ENCODE measurements at regions not wholly inside any gene's neighbourhood (a gene's known extent, or its start where the extent isn't known, plus 50 kb on each side); places are given as distances from the start of the nearest gene placed in this dataset.

DNA sequence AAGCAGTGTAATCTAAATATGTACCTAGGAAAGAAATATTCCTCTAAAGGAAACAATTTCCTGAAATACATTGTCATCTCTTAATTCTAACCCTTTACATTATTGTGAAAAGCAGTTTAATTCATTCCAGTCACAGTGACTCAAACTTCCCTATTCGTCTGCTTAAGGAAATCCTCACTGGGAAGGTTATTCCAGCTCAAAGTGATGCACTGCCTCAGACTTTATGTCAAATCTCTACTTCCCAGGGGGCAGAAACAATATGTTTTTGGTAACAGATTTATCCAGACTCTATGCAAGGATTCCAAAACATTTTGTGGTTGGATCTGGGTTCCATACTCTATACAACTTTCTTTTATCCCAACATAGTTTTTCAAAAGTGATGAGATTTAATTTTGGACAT lies 145.2 kb downstream of the NTMT2 start:
- Mint-ChIP-seq H3K9me3 (peaks cover 0 to 7% of the 10 kb centered on the region in 2 donors), H3K27me3 (peaks cover 28% of the 10 kb centered on the region), H3K4me1 (no peaks in the 10 kb centered on the region), H3K27ac (no peak overlapping the region), H3K4me3 (no peak overlapping the region)
- ATAC-seq (no peak), DNase-seq (no peak)

DNA sequence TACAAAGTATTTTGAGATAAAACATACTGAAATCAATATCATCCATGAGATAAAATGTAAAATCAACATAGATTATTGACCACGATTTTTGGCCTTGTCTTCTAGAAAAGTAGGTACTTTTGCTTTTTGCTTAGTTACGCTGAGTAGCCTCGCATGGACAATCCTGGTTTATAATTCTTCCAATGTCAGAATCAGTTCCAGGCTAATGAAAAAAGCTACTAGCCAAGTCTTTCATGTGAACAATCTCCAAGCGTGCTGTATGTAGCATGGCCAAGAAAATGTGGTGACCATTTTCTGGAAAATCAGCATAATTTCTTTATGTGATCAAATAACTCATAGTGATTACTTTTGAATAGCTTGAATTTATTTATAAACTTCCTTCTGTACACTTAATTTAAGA lies 145.8 kb downstream of the NTMT2 start:
- no peak for ATAC-seq
- Mint-ChIP-seq H3K4me3 (no peak overlapping the region), H3K27me3 (peaks cover 32% of the 10 kb centered on the region), H3K27ac (no peak overlapping the region), H3K4me1 (no peaks in the 10 kb centered on the region), H3K9me3 (peaks cover 0 to 7% of the 10 kb centered on the region in 2 donors)
- no peak for DNase-seq

DNA sequence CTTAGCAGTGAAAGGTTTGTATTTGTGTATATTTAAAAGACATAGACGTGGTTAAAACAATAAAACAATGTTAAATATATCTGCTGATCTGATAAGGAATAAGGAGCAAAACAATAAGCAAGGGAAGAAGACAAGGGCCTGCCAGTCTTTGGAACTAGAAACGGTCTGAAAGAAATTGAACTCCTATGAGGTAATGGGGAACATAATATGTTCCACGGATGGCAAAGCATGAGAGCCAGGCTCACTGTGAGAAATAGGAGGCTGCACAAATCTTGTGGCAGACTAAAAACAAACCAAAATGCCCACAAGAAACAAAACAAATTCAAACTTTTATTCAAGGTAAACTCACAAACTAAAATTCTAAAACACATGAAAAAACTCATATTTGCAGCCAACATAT lies 150.5 kb downstream of the NTMT2 start:
- H3K9me3 Mint-ChIP-seq, result no peaks in the 10 kb centered on the region
- ATAC-seq (no peak), DNase-seq (no peak)
- H3K27ac Mint-ChIP-seq, result no peak overlapping the region
- H3K4me3 Mint-ChIP-seq, result no peak overlapping the region
- H3K4me1 Mint-ChIP-seq, result no peaks in the 10 kb centered on the region
- H3K27me3 Mint-ChIP-seq, result peaks cover 8% of the 10 kb centered on the region

DNA sequence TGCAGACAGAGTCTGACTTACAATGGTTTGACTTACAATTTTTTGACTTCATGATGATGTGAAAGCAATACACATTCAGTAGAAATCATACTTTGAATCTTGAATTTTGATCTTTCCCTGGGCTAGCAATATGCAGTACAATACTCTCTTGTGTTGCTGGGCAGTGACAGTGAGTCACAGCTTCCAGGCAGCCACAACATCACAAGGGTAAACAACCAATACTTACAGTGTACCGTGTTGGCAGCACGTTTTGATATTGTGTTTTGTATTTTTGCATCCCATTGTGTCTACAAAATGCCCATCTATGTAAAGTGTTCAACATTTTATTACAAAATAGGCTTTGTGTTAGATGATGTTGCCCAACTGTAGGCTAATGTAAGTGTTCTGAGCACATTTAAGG lies 150.9 kb downstream of the NTMT2 start:
- no peak overlapping the region for H3K4me3 Mint-ChIP-seq
- H3K27ac Mint-ChIP-seq, result no peak overlapping the region
- ATAC-seq (no peak), DNase-seq (no peak)
- H3K9me3 Mint-ChIP-seq, result no peaks in the 10 kb centered on the region
- H3K4me1 Mint-ChIP-seq, result no peaks in the 10 kb centered on the region
- peaks cover 8% of the 10 kb centered on the region for H3K27me3 Mint-ChIP-seq

DNA sequence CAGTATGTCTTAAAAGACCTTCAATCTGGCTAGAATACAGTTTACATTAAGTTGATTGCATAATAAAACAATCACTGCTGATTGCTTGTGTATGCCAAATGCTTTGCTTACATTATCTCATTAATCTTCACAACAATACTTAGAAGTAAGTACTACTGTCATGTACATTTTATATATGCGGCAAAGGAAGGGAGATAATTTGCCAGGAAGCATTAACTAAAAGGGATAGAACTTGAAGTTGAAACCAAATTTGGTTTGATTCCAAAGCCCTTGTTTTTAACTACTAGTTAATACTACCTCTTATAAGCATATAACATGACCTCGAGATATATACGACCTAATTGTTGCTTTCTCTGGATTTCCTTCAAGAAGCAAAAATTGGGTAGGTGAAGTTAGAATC lies 155.8 kb downstream of the NTMT2 start:
- Mint-ChIP-seq H3K9me3 (no peaks in the 10 kb centered on the region), H3K27me3 (peaks cover 3% of the 10 kb centered on the region), H3K4me1 (no peaks in the 10 kb centered on the region), H3K27ac (no peak overlapping the region), H3K4me3 (no peak overlapping the region)
- ATAC-seq (no peak), DNase-seq (no peak)

DNA sequence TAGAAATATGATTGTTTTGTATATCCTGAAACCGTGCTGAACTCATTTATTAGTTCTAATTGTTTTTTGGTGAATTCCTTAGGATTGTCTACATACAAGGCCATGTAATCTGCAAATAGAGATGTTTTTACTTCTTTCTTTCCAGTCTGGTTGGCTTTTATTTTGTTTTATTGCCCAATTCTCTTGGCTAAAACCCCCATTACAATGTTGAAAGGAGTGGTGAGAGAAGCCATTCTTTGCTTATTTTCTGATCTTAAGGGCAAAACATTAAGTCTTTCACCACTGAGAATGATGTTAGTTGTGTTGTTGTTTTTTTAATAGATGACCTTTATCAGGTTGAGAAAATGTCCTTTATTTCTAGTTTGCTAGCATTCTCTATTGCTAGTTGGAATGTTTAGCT lies 157.3 kb downstream of the NTMT2 start:
- no peak for ATAC-seq
- no peak for DNase-seq
- no peak overlapping the region for H3K27ac Mint-ChIP-seq
- no peaks in the 10 kb centered on the region for H3K9me3 Mint-ChIP-seq
- H3K4me3 Mint-ChIP-seq, result no peak overlapping the region
- no peaks in the 10 kb centered on the region for H3K27me3 Mint-ChIP-seq
- no peaks in the 10 kb centered on the region for H3K4me1 Mint-ChIP-seq

DNA sequence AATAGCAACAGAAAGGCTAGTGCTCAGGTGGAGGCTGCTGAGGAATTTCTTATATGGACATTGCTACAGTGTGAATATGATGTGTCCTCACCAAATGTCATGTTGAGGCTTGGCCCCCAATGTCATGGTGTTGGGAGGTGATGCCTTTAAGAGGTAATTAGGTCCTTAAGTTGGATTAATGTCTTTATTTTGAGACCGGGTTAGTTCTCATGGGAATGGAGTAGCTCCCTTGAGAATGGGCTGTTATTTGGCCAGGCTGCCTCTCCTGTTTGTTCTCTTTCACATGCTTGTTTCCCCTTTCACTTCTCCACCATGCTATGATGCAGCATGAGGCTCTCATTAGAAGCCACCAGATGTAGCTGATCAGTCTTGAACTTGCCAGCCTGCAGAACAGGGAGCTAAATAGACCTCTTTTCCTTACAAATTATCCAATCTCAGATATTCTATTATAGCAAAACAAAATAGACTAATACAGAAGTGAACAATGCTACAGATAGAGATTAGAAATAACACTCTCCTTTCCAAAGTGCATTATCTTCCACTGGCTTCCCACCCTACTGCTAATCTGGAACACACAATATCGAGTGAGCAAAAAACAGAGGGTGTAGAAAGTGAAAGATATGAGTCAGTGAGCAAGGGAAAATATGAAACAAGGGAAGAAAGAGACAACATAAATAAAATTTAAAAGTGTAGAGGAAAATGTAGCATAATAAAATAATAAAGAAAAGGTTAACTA lies 160.2 kb downstream of the NTMT2 start:
- ATAC-seq (no peak), DNase-seq (no peak)
- no peak overlapping the region for H3K4me3 Mint-ChIP-seq
- no peaks in the 10 kb centered on the region for H3K27me3 Mint-ChIP-seq
- no peak overlapping the region for H3K27ac Mint-ChIP-seq
- no peaks in the 10 kb centered on the region for H3K9me3 Mint-ChIP-seq
- H3K4me1 Mint-ChIP-seq, result no peaks in the 10 kb centered on the region

DNA sequence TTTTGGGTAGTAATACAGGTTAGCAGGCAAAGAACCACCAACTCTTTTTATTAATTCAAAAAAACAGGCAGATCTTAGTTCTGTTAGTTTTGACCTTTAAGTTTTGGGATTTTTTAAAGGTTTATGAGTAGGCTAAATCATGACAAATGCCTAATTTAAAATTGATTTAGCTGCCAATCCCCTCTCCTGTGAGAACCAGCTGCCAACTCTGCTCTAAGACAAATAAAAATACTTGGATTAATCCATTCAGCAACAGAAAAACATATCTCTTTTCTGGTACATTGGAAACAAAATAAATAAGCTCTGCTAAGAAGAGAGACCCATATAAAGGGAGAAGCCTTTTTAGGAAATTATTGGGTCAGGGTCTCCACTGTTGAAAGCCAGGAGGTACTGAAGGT lies 160.8 kb downstream of the NTMT2 start:
- H3K4me1 Mint-ChIP-seq, result no peaks in the 10 kb centered on the region
- H3K27ac Mint-ChIP-seq, result peak overlapping the region in 1 of 2 donors; percentile 47
- DNase-seq (no peak), ATAC-seq (no peak)
- H3K4me3 Mint-ChIP-seq, result no peak overlapping the region
- H3K27me3 Mint-ChIP-seq, result no peaks in the 10 kb centered on the region
- H3K9me3 Mint-ChIP-seq, result no peaks in the 10 kb centered on the region

DNA sequence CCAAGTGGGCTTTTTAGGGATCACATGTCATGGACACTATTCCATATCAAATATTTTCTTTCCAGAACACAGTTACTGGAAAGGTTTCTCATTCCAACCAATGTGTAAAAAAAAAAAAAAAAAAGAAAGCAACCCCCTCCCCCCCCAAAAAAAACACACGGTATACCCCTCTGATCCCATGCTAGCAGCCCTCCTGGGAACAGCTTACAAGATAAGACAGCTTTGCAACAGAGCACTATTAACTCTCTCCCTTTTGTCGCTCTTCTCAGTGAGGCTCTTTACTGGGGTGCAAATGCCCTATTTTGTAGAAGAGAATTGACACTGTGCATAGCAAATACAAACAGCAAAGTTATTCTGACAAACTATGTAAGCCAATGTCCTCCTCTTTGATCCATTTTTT lies 161.2 kb downstream of the NTMT2 start:
- H3K27ac Mint-ChIP-seq, result no peak overlapping the region
- H3K9me3 Mint-ChIP-seq, result no peaks in the 10 kb centered on the region
- H3K4me3 Mint-ChIP-seq, result no peak overlapping the region
- DNase-seq (no peak), ATAC-seq (no peak)
- no peaks in the 10 kb centered on the region for H3K4me1 Mint-ChIP-seq
- H3K27me3 Mint-ChIP-seq, result no peaks in the 10 kb centered on the region

DNA sequence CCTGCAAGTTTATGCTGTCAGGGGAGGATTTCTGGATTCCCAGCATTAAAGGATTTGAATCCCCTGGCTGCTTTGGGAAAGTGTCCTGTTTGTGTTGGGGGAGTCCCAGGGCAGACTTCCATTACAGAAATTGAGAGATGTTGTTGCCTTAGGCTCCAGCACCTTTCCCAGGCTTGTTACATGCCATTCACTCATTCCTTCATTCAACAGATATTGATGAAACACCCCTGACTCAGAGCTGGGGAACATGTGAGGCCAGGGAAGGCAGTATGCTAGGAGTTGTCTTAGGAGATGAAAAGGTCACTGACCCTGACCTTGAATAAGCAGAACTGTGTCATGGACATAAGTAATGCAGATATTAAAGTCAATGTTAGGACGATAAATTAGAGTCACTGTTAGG lies 161.7 kb downstream of the NTMT2 start:
- DNase-seq (no peak), ATAC-seq (no peak)
- no peaks in the 10 kb centered on the region for H3K27me3 Mint-ChIP-seq

DNA sequence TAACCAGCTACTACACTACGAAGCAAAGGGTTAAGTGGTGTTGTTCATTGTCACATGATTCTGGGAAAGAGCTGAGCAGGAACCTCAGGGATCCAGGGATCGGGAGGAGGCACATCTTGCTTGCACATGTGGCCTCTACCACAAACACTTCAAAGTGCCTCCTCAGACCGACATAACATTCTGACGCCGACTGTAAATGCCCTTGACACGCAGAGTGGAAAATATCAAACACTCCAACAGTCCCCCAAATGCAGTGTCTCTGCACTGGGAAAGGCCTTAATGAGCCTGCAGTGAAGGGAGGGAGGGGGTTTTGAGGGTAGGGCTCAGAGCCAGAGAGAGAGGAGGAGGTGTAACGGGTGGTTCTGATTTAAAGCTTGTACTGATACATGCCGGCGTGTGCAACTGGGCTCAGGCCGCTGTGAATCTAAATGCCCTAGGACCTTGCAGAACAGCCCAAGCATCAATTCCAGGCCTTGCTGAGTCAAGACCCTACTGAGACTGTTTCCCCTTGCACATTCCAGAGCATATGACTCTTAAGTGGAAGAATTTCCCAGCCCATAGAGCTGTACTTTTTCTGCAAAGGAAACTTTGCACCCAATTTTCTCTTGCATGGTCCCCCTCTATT lies 163.7 kb downstream of the NTMT2 start:
- Mint-ChIP-seq H3K4me1 (no peaks in the 10 kb centered on the region), H3K27me3 (no peaks in the 10 kb centered on the region), H3K9me3 (no peaks in the 10 kb centered on the region), H3K27ac (no peak overlapping the region), H3K4me3 (no peak overlapping the region)
- no peak for DNase-seq
- no peak for ATAC-seq

More for the DNA sequence above, 161.7 kb downstream of the NTMT2 start:
- H3K4me1 Mint-ChIP-seq, result no peaks in the 10 kb centered on the region
- no peak overlapping the region for H3K27ac Mint-ChIP-seq
- H3K9me3 Mint-ChIP-seq, result no peaks in the 10 kb centered on the region
- no peak overlapping the region for H3K4me3 Mint-ChIP-seq

DNA sequence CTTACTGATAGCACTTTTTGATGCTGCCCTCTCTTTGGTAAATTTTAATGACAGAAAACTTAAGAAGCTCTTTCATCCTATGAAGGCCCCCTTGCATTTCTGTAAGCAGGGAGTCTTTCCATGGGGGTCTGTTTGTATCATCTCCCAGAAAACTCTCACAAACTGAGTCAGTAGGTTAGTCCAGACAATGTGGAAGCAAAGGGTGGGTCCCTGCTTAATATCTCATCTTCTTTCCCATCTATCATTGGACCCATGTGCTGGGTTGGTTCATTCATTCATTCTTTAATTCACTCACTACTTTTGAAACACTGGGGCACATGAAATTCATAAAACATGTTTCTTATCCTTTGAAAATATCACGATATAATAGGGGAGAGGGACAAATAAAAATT lies 164.3 kb downstream of the NTMT2 start:
- Mint-ChIP-seq H3K4me1 (no peaks in the 10 kb centered on the region), H3K4me3 (no peak overlapping the region), H3K9me3 (no peaks in the 10 kb centered on the region), H3K27ac (no peak overlapping the region), H3K27me3 (no peaks in the 10 kb centered on the region)
- no peak for ATAC-seq
- no peak for DNase-seq

DNA sequence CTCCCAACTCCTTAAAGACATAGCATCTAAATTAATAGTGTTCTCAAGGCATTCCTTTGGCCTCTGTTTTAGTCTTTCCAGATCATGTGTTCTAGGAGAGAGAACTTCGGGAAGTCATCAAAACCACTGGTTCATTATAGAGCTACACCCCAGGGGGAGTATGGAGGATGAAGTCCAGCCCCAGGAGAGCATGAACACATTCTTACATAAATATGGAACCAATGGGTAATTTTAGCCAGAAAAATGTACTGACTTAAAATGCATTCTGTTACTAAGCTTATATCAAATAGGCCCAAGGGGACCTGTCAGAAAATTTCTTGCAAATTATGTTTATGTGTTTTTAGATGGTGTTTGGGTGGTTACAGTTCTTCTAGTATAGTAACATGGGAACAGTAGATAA lies 165.2 kb downstream of the NTMT2 start:
- H3K27ac Mint-ChIP-seq, result no peak overlapping the region
- DNase-seq (no peak), ATAC-seq (no peak)
- H3K4me1 Mint-ChIP-seq, result no peaks in the 10 kb centered on the region
- H3K9me3 Mint-ChIP-seq, result no peaks in the 10 kb centered on the region
- no peak overlapping the region for H3K4me3 Mint-ChIP-seq
- peaks cover 9% of the 10 kb centered on the region for H3K27me3 Mint-ChIP-seq

DNA sequence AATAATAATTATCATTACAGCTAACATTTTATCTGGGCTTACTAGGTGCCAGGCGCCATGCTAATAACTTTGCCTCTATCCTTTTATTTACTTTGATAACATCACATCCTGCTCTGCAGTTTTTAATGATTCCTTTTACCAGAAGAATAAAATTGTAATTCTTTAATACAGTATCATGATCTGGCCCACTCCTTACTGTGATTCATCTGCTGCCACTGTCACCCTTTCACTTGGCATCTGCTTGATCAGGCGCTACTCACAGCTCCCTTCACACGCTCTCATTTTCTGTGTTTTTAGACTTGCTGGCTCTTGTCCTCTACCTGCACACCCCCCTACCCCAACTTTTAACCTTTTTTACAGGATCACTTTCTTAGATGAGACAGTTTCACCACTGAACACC lies 167.5 kb downstream of the NTMT2 start:
- no peak overlapping the region for H3K4me3 Mint-ChIP-seq
- H3K4me1 Mint-ChIP-seq, result no peaks in the 10 kb centered on the region
- H3K27me3 Mint-ChIP-seq, result peaks cover 9% of the 10 kb centered on the region
- no peak for DNase-seq
- H3K9me3 Mint-ChIP-seq, result no peaks in the 10 kb centered on the region
- no peak overlapping the region for H3K27ac Mint-ChIP-seq
- no peak for ATAC-seq

DNA sequence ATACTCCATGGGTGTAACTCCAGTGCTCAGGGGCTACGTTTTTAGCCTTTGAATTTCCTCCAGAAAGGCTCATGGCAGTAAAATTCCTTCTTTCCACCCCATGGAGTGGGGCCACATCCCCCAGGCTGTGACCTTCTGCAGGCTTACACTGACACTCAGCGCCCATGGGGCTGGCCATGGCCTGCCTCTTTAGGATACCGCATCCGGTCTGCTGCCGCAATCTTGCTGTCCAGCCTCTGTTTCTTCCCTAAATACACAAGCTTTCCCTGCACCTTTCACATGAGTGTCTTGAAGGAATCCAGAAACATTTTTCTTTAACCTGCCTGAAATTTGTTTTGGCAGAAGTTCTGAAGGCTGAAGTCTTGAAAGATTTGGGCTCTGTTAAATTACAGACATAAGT lies 170.5 kb downstream of the NTMT2 start:
- H3K4me1 Mint-ChIP-seq, result no peaks in the 10 kb centered on the region
- H3K27ac Mint-ChIP-seq, result no peak overlapping the region
- no peaks in the 10 kb centered on the region for H3K9me3 Mint-ChIP-seq
- H3K27me3 Mint-ChIP-seq, result peaks cover 9% of the 10 kb centered on the region
- H3K4me3 Mint-ChIP-seq, result no peak overlapping the region
- DNase-seq (no peak), ATAC-seq (no peak)

DNA sequence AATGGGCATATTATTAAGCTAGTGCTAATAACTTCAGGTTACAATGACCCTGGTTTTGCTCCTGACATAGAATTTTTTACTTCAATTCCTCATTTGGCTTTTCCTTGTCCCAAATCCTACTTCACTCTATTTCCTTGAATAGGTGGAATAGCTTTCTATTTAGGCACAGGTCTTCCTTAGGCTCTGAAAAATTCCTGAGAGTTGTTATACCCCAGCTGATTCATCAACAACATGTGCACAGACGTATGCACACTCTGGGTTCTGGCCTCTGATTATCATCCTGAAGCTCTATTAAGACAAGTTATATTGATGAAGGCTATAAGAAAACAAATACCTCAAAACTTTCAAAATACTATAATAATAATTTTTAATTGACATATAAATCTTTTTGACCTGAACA lies 172.4 kb downstream of the NTMT2 start:
- ATAC-seq (no peak), DNase-seq (no peak)
- H3K4me3 Mint-ChIP-seq, result no peak overlapping the region
- H3K27ac Mint-ChIP-seq, result no peak overlapping the region
- H3K27me3 Mint-ChIP-seq, result peaks cover 9% of the 10 kb centered on the region
- H3K9me3 Mint-ChIP-seq, result no peaks in the 10 kb centered on the region
- H3K4me1 Mint-ChIP-seq, result no peaks in the 10 kb centered on the region

DNA sequence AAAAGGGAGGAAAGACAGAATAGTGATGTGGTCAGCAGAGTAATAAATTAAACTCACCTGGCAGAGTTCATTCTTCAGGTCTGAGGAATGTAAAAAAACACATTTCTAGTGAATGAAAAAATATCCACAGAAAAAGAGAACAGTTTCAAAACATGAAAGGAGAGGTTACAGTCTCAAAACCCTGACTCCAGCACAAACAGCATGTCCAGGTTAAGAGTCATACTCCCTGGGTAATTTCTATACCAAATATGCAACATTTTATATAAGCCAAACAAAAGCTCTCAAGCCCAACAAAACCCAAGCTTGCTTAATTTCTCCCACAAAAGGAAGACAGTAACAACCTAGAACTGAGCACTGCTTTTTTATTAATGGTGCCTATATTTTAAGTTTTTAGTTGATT lies 173.0 kb downstream of the NTMT2 start:
- Mint-ChIP-seq H3K4me1 (no peaks in the 10 kb centered on the region), H3K9me3 (no peaks in the 10 kb centered on the region), H3K4me3 (no peak overlapping the region), H3K27me3 (peaks cover 14% of the 10 kb centered on the region), H3K27ac (no peak overlapping the region)
- ATAC-seq, result no peak
- DNase-seq, result no peak
